Activated CD4-positive, alpha-beta T cell treated with anti-CD3 and anti-CD28 coated beads, Interleukin-2, amount 50 U/mL, for 24 hours (primary cell): ENCODE measurements at regions not wholly inside any gene's neighbourhood (a gene's known extent, or its start where the extent isn't known, plus 50 kb on each side); places are given as distances from the start of the nearest gene placed in this dataset.

Experiments
- DNase-seq, 2 donors: peaks; one replicate each; pipeline ENCODE4 v3.0.0-alpha.2; 2020; ENCODE audit warnings: low read depth in 1 of 2, low spot score in 1 of 2

- DNase-seq, result no peak
Observed at GRCh38 chr3:44016818-44017217, 224.9 kb upstream of the TOPAZ1 start.

DNA sequence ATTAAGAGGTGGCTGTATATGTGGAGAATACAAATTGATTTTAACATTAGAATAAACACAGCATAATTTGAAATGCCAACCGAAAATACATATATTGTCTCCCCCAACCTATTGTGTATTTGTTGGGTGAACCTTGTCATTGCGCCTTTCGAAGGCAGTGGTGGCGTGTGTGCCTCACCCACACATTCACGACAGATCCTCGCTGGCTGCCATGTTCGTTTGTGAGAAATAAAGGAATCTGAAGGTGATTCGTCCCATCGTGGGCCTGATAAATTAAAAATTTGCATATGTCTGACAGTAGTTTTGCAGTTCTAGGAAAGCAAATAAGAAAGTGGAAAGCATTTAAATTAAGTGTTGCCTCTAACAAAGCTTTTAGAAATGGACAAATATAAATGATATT is 222.8 kb upstream of the TOPAZ1 start:
- DNase-seq, result no peak

DNA sequence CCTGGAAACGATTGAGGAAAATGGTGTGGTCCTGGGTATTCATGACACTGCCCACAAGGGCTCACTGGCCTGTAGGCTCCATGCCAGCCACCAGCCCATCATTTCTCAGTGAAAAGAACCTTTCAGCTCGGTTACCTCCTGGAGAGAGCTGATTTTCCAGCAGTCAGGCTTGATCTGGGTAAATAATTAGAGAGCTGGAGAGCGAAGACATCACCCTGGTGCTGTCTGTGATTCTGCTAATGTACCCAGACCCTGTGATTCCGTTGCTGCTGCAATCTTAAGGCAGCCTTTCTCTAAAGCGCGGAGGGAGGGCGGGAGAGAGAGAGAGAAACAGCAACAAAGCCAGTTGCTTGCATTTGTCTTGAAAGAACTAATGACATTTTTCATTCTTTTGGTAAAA is 221.9 kb upstream of the TOPAZ1 start:
- no peak for DNase-seq

GRCh38 chr3:44020143-44020542 is 221.5 kb upstream of the TOPAZ1 start:
- no peak for DNase-seq

DNA sequence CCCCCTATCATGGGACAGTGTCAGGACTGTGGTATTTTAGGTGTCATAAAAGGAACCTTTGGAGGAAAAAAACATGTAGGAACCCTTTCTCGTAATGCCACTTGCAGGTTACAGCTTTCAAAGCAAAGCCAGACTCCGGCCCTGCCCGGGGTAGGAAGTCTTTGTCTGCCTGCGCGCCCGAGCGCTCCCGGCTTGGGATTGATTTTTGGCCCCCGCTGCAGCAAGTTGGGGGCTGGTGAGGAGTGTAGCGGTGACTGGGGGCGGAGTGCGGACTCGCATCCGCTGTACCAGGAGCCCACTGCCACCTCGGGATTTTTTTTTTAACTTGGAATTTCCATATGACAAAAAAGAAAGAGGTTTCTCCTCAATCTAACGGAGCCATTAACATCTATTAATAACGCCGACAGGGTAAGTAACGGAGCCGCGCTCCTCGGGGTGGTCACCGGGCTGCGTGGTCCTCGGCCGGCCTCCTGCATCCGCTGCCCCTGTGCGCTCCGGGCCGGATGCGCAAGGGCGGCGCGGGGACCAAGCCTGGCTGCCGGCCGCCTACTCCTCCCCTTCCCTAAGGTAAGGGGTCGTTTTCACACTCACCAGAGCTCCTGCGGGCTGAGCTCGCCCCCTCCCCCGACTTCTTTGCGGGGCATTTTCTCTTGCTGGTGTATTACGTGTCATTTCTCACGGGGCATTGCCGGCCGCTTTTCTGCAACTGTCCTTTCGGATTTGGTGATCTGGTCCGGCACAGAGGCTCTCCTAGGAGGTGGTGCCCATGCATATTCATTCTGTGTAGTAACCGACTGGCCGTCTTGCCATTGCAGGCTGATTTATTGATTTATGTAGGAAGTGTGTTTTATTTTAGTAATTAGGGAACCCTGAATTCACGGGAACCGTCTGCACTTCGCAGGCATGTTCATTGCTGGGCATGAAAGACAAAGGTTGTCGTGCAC is 219.8 kb upstream of the TOPAZ1 start:
- no peak for DNase-seq

GRCh38 chr3:44023961-44024593 is 217.6 kb upstream of the TOPAZ1 start:
- DNase-seq, result no peak

- DNase-seq, result no peak
Observed at GRCh38 chr3:44026220-44026865, 215.3 kb upstream of the TOPAZ1 start.

- DNase-seq, result no peak
Observed at GRCh38 chr3:44029100-44029499, 212.6 kb upstream of the TOPAZ1 start.

GRCh38 chr3:44030285-44030684 is 211.4 kb upstream of the TOPAZ1 start:
- no peak for DNase-seq

GRCh38 chr3:44030687-44031305 is 210.9 kb upstream of the TOPAZ1 start:
- no peak for DNase-seq

DNA sequence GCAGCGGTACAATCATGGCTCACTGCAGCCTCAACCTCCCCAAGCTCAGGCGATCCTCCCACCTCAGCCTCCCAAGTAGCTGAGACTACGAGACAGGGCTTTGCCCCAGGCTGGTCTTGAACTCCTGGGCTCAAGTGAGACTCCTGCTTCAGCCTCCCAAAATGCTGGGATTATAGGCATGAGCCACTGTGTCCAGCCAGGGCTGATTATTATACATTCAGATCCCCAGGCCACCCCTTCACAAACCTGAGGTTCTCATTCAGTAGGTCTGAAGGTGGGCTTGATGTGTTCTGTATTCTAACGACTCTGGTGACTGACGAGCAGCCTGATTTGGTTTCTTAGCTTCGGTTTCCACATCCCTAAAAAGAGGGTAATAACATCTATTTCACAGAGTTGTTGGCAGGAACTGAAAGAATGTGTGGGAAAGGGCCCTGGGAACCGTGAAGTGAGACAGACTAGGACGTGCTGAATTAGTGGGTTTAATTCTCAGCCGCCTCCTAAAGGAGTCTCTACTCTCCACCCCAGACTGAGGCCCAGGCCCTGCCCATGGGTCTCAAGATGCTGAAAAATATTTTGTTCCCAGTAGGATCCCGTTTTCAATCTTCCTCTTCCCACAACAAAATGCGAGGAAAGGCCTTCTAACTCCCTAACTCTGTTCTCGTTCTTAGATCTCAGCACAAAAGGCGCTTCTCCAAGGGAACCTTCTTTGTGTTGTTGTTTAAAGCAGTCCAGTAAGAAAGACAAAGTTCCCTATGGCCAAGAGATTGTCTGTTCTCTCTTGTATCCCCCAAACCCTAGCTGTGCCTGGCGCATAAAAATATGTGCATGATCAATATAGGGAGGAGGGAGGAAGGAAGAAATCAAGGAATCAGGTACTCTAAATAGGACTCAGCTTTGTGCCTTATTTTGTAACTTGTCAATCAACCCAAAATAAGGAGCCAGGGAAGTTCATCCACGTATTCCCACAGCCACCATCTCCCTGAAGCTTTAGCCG is 210.0 kb upstream of the TOPAZ1 start:
- no peak for DNase-seq

GRCh38 chr3:44032487-44032886 is 209.2 kb upstream of the TOPAZ1 start:
- DNase-seq, result no peak

GRCh38 chr3:44033123-44033522 is 208.6 kb upstream of the TOPAZ1 start:
- DNase-seq, result no peak

DNA sequence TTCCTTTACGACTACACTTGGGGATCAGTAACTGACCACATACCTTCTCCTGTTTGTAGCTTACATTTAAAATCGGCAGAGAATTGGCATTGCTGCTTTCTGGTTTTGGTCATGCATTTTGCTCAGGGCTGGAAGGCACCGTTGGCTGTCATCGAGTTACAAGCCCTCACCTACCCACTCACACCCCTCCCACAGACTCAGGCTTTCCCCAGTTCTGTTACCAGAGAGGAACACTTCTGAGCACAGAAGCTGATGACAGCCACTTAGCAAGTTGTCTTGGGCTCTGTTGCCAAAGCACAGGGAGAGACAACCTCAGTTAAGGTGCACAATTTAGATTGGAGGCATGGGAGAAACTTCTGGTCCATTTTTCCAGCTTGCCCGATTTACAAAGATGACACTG is 204.8 kb upstream of the TOPAZ1 start:
- DNase-seq, result no peak

- DNase-seq, result no peak
Observed at GRCh38 chr3:44039006-44039405, 202.7 kb upstream of the TOPAZ1 start.

DNA sequence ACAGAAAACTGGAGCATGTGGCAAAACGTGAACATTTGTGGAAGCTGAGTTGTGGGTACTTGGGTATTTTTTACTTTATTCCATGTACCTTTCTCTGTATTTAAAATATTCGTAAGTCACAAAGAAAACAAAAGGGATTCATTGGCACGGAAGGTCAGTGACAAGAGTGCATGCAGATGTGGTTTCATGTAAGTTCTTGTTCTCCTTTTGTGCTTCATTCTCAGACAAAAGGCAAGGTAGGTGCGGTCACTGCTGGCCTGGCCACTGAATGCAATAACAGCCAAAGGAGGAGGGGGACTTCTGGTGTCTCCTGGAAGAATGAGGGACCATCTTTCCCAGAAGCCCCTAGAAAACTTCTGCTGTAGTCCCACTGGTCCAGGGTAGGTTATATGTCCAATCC is 200.0 kb upstream of the TOPAZ1 start:
- DNase-seq, result no peak

GRCh38 chr3:44042772-44043171 is 198.9 kb upstream of the TOPAZ1 start:
- no peak for DNase-seq

DNA sequence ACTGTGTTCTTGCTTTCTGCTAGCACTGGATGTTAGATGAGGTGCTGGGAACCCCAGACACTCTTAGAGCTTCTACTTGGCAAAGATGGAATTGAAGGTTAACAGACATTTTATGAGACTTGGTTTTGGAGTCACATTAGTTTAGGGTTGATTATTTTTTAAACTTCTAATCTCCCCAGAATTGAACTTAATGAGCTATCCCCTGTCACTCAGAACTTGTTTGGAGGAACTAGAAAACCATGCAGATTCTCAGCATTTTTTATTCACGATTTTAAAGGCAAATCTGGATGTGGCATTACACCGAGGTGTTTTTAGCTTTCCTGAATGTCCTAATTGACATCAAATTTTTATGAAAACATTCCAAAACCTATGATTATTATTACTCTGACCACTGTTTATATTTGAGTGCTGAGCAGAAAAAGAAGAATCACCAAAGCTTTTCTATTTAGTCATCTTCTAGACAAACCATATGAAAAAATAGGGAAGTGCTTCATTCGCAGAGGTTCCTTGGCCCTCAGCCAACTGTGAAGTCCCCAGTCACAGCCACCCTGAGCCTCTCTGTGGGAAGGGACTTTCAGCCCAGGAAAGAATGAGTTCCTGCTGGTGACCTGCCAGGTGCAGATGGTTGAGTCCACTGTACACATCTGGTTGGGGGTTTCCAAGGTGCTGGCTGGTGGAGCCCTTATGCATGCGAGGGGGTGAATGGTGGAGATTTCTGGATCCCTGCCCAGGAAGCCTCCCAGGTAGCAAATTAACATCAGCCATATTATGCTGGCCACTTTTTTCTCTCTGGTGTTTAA is 196.0 kb upstream of the TOPAZ1 start:
- no peak for DNase-seq

GRCh38 chr3:44047796-44048195 is 193.9 kb upstream of the TOPAZ1 start:
- DNase-seq, result no peak
